HG03280 (cell line): ENCODE measurements at regions not wholly inside any gene's neighbourhood (a gene's known extent, or its start where the extent isn't known, plus 50 kb on each side); places are given as distances from the start of the nearest gene placed in this dataset.

Experiments used
- ATAC-seq: cut with Tn5 transposase; IDR thresholded peaks from one replicate; pipeline ENCODE4 v1.9.1; 2021; ENCODE audit warnings: mild to moderate bottlenecking, moderate library complexity; ENCODE audit not compliant: unreplicated experiment

DNA sequence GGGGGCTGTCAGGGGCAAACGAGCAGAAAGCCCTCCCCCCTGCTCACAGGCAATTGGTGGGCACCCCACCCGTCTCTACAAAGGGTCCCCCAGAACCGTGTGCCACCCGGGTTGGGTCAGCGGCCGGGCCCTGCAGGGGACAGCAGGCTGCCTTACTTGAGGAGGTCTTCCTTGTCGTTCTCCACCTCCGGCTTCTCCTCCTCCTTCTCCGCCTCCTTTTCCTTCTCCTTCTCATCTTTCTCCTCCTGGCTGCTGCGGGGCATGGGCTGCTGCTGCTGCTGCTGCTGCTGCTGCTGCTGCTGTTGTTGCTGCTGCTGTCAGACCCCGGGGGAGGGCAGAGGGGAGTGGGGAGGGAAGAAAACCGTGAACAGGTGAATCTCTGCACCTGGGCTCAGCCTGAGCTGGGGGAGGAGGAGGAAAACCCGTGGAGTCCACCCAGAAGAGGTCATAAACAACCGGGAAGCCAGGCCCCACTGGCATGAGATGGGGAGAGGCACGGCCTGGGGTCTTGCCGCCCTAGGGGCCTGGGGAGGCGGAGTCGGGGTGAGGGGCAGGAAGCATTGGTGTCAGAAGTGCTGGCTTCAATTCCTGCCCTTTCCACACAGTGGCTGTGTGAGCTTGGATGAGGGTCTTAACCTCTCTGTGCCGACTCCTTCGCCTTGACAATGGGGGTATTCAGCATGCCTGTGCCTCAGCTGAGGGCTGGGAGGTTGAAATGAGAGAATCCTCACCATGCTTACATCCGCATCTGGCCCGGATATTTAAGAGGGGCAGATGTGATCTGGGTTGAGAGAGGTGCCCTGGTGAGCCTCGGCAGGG is 107.6 kb downstream of the RFLNA start:
- no peak for ATAC-seq

DNA sequence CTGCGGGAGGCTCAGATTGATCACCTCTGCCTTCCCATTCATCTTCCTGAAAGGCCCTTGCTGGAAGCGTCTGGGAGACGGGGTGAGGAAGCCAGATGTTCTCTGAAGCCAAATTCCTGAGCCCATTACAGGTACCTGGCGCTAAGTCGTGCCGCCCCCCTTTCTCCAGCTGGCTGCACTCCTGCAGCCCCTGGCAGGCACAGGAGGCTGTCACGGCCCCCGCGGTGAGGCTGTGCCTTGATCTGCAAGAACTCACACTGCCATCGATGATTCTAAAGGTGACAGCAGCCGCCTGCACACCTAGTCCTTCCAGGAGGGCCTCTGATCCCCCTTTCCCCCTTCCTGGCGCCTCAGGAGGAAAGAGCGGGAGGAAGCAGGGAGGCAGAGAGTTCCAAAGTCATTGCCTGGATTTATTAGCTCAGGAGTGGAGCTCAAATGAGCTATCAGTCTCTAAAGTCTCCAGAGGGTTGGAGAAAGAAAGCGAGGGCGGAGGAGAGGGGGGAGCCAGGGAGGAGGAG is 106.9 kb downstream of the RFLNA start:
- ATAC-seq = no peak

- no peak for ATAC-seq
Observed at GRCh38 chr12:124400124-124400523, 105.2 kb downstream of the RFLNA start.

DNA sequence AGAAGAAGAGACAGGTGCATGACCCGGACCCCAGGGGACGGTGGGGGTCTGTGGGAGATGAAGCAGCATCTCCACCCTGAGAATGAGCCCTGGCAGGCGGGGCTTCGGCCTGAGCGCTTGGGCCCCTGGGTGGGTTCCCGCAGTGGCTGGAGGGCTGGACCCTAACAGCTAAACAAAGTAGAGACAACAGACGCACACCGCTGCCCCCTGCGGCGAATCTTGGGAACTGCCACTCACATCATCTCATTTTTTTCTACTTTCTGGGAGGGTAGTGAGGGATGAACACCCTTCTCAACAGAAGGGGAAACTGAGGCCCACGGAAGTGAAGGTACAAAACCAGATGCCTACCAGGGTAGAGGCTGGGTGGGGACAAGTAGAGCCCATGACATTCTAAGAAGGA is 104.7 kb downstream of the RFLNA start:
- no peak for ATAC-seq

DNA sequence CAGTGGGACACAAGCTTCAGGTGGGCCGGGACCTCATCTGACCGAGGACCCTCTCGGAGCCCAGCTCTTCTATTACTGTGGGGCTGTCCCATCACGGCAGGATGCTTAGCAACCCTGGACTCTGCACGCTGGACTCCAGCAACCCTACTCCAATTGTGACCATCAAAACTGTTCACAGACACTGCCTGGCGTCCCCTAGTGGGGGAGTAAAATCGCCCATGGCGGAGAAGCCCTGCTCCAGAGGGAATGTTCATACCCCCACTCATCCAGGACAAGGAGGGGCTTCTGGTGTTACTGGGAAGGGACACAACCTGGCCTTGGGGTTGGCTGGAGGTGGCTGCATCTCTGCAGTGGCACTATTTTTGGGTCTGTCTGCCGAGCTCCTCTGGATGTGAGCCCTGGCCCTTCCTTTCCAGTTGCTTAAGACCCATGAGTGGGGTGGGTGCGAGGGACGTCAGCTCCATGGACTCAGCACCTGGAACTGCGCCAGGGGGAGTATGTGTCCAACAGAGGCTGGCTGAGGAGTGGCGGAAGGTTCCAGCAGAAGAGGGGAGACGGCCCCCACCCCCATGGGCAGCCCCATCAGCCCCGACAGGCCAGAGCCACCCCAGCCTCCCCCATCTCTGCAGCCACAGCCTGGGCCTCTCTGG is 103.8 kb downstream of the RFLNA start:
- no peak for ATAC-seq

- ATAC-seq = no peak
Observed at GRCh38 chr12:124397807-124398577, 103.1 kb downstream of the RFLNA start.

DNA sequence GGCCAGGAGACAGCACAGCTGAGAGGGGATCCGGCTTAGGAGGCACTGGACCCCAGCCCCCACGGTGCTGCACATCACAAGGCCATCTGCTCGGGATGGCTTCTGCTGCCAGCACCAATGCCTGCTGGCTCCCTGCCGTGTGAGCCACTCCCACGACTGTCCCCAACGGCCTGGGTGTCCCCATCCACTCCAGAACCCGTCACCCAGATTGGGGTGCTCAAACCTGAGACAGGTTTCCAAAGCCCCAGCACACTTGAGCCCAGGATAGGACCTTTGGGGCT is 102.4 kb downstream of the RFLNA start:
- no peak for ATAC-seq

- no peak for ATAC-seq
Observed at GRCh38 chr12:124396544-124397398, 101.9 kb downstream of the RFLNA start.

- ATAC-seq = no peak
Observed at GRCh38 chr12:124395986-124396385, 101.1 kb downstream of the RFLNA start.

DNA sequence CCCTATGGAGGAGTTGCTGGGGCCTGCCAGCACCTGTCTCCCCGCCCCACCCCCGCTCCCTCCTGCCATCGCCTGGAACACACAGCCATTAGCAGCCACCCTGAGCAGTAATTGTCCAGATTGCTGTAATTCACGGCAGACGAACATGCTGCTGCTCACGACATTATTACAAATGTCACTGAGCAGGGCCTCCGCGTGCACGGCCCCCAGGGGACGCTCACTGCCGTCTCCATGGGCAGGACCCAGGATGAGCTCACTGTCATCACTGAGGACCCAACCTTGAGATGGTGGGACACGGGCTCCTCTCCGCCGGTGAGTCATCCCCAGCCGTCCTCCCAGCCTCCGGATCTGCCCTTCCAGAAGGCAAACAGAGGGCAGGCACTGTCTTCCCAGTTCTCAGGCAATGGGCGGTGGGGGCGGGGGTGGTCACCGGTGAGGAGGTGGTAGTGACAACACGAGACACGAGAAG is 100.4 kb downstream of the RFLNA start:
- no peak for ATAC-seq

GRCh38 chr12:124394462-124395128 is 99.7 kb downstream of the RFLNA start:
- ATAC-seq = no peak

- ATAC-seq = no peak
Observed at GRCh38 chr12:124393831-124394230, 98.9 kb downstream of the RFLNA start.

- ATAC-seq = no peak
Observed at GRCh38 chr12:124393414-124393790, 98.5 kb downstream of the RFLNA start.

- no peak for ATAC-seq
Observed at GRCh38 chr12:124392667-124393413, 97.9 kb downstream of the RFLNA start.

- ATAC-seq = peak; percentile 12
Observed at GRCh38 chr12:124392271-124392666, 97.4 kb downstream of the RFLNA start.

DNA sequence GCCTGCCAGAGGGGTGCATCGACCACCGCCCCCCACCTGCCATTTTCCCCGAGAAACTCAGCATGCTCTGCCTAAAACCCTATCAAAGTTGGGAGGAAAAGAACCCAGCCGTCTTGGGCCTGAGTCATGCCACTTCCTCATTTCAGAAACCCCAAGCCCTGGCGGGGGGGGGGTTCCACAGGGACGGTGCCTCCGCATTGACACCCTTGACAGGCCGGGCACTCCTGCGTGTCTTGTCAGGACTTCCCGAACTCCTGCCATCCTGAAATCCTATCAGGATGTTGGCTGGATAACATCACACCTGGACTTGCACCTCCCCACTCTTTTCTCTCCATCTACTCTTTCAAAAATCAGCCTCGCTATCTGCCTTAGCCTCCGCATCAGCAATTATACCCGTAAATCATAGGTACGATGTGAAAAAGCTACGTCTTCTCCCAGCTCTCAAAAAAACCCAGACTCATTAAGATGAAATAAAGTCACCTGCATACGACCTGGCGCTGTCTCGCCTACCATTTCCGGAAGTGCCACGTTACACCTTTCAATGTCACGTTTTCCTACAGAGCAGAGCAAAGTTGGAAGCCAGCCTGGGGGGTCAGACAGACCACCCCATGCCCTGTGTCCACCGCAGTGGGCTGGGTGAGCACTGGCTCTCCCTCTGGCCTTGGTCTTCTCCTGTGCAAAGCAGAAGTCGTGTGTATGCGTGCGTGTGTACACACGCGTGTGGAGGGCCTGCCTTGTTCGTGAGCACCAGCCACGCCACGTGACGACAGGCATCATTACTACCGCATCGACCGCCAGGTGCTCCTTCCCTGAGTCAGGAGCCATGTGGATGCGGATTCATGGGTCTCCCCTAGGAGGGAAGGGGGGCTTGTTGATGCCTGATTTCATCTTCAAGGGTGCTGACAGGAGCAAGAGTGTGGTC is 96.7 kb downstream of the RFLNA start:
- peak; percentile 54 for ATAC-seq

GRCh38 chr12:124390442-124391097 is 95.7 kb downstream of the RFLNA start:
- no peak for ATAC-seq
